ENCODE measurements at regions not wholly inside any gene's neighbourhood (a gene's known extent, or its start where the extent isn't known, plus 50 kb on each side); places are given as distances from the start of the nearest gene placed in this dataset.

GRCh38 chr15:98391568-98391967, 256.8 kb upstream of the IGF1R start:
- DNase-seq: no peak

- DNase-seq: no peak
These were observed 254.9 kb upstream of the IGF1R start for GRCh38 chr15:98393471-98393870.

GRCh38 chr15:98394546-98394945, 253.8 kb upstream of the IGF1R start:
- DNase-seq: no peak

GRCh38 chr15:98395974-98396610, 252.2 kb upstream of the IGF1R start:
- DNase-seq: no peak

- DNase-seq: no peak
These were observed 250.9 kb upstream of the IGF1R start for GRCh38 chr15:98397419-98397818.

- DNase-seq: no peak
These were observed 250.3 kb upstream of the IGF1R start for GRCh38 chr15:98398056-98398455.

- no peak for DNase-seq
These were observed 249.5 kb upstream of the IGF1R start for GRCh38 chr15:98398886-98399285.

- no peak for DNase-seq
These were observed 248.2 kb upstream of the IGF1R start for GRCh38 chr15:98400120-98400519.

GRCh38 chr15:98401029-98401428, 247.3 kb upstream of the IGF1R start:
- DNase-seq: no peak

GRCh38 chr15:98402486-98402885, 245.9 kb upstream of the IGF1R start:
- no peak for DNase-seq

- DNase-seq: no peak
These were observed 245.2 kb upstream of the IGF1R start for GRCh38 chr15:98403169-98403568.

- no peak for DNase-seq
These were observed 244.8 kb upstream of the IGF1R start for GRCh38 chr15:98403569-98403968.

- no peak for DNase-seq
These were observed 243.3 kb upstream of the IGF1R start for GRCh38 chr15:98405013-98405412.

- no peak for DNase-seq
These were observed 240.1 kb upstream of the IGF1R start for GRCh38 chr15:98408231-98408630.

GRCh38 chr15:98410328-98410727, 238.0 kb upstream of the IGF1R start:
- DNase-seq: no peak

- no peak for DNase-seq
These were observed 235.5 kb upstream of the IGF1R start for GRCh38 chr15:98412852-98413251.

- DNase-seq: no peak
These were observed 234.3 kb upstream of the IGF1R start for GRCh38 chr15:98413933-98414546.

GRCh38 chr15:98416222-98416855, 232.0 kb upstream of the IGF1R start:
- no peak for DNase-seq

- no peak for DNase-seq
These were observed 231.0 kb upstream of the IGF1R start for GRCh38 chr15:98417346-98417745.

- DNase-seq: no peak
These were observed 230.2 kb upstream of the IGF1R start for GRCh38 chr15:98418122-98418521.

GRCh38 chr15:98419173-98419780, 229.1 kb upstream of the IGF1R start:
- no peak for DNase-seq

GRCh38 chr15:98420837-98421236, 227.5 kb upstream of the IGF1R start:
- no peak for DNase-seq

- DNase-seq: peak; percentile 40
These were observed 226.8 kb upstream of the IGF1R start for GRCh38 chr15:98421419-98422129.

GRCh38 chr15:98422130-98422478, 226.2 kb upstream of the IGF1R start:
- no peak for DNase-seq

Data from NCI-H69 (cell line).